ENCODE measurements at regions not wholly inside any gene's neighbourhood (a gene's known extent, or its start where the extent isn't known, plus 50 kb on each side); places are given as distances from the start of the nearest gene placed in this dataset.
"Not testable (repeated sequence)": the region's sequence is repeated elsewhere in the genome, so short reads cannot be mapped to it uniquely, and the experiment has no call there.

GRCh38 chr6:16832721-16833120 lies 71.5 kb upstream of the ATXN1 start:
- H3K27ac ChIP-seq (ENCODE audit: low read depth, low read length) = no peak overlapping the region
- no peaks in the 10 kb centered on the region for H3K36me3 ChIP-seq (ENCODE audit: control insufficient read depth, insufficient read depth, low read length)
- H3K9ac ChIP-seq (ENCODE audit: low read length) = no peak overlapping the region
- H3K4me3 ChIP-seq (ENCODE audit: low read length) = no peak overlapping the region
- no peaks in the 10 kb centered on the region for H3K27me3 ChIP-seq (ENCODE audit: control insufficient read depth, insufficient read depth, low read length)
- no peaks in the 10 kb centered on the region for H3K4me1 ChIP-seq (ENCODE audit: control insufficient read depth, insufficient read depth, low read length)

- Histone ChIP-seq H3K27ac (ENCODE audit: low read depth, low read length) (no peak overlapping the region), H3K4me3 (ENCODE audit: low read length) (no peak overlapping the region), H3K4me1 (ENCODE audit: control insufficient read depth, insufficient read depth, low read length) (no peaks in the 10 kb centered on the region), H3K9ac (ENCODE audit: low read length) (no peak overlapping the region), H3K27me3 (ENCODE audit: control insufficient read depth, insufficient read depth, low read length) (no peaks in the 10 kb centered on the region), H3K36me3 (ENCODE audit: control insufficient read depth, insufficient read depth, low read length) (no peaks in the 10 kb centered on the region)
Measured at GRCh38 chr6:16832043-16832567, 70.8 kb upstream of the ATXN1 start.

GRCh38 chr6:16831136-16831535 lies 69.9 kb upstream of the ATXN1 start:
- Histone ChIP-seq H3K27ac (ENCODE audit: low read depth, low read length) (no peak overlapping the region), H3K27me3 (ENCODE audit: control insufficient read depth, insufficient read depth, low read length) (no peaks in the 10 kb centered on the region), H3K4me1 (ENCODE audit: control insufficient read depth, insufficient read depth, low read length) (no peaks in the 10 kb centered on the region), H3K4me3 (ENCODE audit: low read length) (no peak overlapping the region), H3K9ac (ENCODE audit: low read length) (no peak overlapping the region), H3K36me3 (ENCODE audit: control insufficient read depth, insufficient read depth, low read length) (no peaks in the 10 kb centered on the region)

- no peaks in the 10 kb centered on the region for H3K4me1 ChIP-seq (ENCODE audit: control insufficient read depth, insufficient read depth, low read length)
- H3K27ac ChIP-seq (ENCODE audit: low read depth, low read length) = no peak overlapping the region
- H3K4me3 ChIP-seq (ENCODE audit: low read length) = no peak overlapping the region
- H3K36me3 ChIP-seq (ENCODE audit: control insufficient read depth, insufficient read depth, low read length) = no peaks in the 10 kb centered on the region
- no peaks in the 10 kb centered on the region for H3K27me3 ChIP-seq (ENCODE audit: control insufficient read depth, insufficient read depth, low read length)
- no peak overlapping the region for H3K9ac ChIP-seq (ENCODE audit: low read length)
Measured at GRCh38 chr6:16828058-16828457, 66.8 kb upstream of the ATXN1 start.

GRCh38 chr6:16827627-16828026 lies 66.4 kb upstream of the ATXN1 start:
- Histone ChIP-seq H3K27ac (ENCODE audit: low read depth, low read length) (no peak overlapping the region), H3K27me3 (ENCODE audit: control insufficient read depth, insufficient read depth, low read length) (no peaks in the 10 kb centered on the region), H3K9ac (ENCODE audit: low read length) (no peak overlapping the region), H3K4me3 (ENCODE audit: low read length) (no peak overlapping the region), H3K36me3 (ENCODE audit: control insufficient read depth, insufficient read depth, low read length) (no peaks in the 10 kb centered on the region), H3K4me1 (ENCODE audit: control insufficient read depth, insufficient read depth, low read length) (no peaks in the 10 kb centered on the region)

GRCh38 chr6:16825784-16826183 lies 64.5 kb upstream of the ATXN1 start:
- no peak overlapping the region for H3K4me3 ChIP-seq (ENCODE audit: low read length)
- H3K4me1 ChIP-seq (ENCODE audit: control insufficient read depth, insufficient read depth, low read length) = no peaks in the 10 kb centered on the region
- H3K27me3 ChIP-seq (ENCODE audit: control insufficient read depth, insufficient read depth, low read length) = no peaks in the 10 kb centered on the region
- no peak overlapping the region for H3K27ac ChIP-seq (ENCODE audit: low read depth, low read length)
- H3K9ac ChIP-seq (ENCODE audit: low read length) = no peak overlapping the region
- H3K36me3 ChIP-seq (ENCODE audit: control insufficient read depth, insufficient read depth, low read length) = no peaks in the 10 kb centered on the region

- Histone ChIP-seq H3K4me3 (ENCODE audit: low read length) (no peak overlapping the region), H3K36me3 (ENCODE audit: control insufficient read depth, insufficient read depth, low read length) (no peaks in the 10 kb centered on the region), H3K27ac (ENCODE audit: low read depth, low read length) (no peak overlapping the region)
Measured at GRCh38 chr6:16824845-16825685, 63.8 kb upstream of the ATXN1 start.

GRCh38 chr6:16823718-16824352 lies 62.6 kb upstream of the ATXN1 start:
- H3K36me3 ChIP-seq (ENCODE audit: control insufficient read depth, insufficient read depth, low read length) = no peaks in the 10 kb centered on the region
- no peak overlapping the region for H3K27ac ChIP-seq (ENCODE audit: low read depth, low read length)
- no peak overlapping the region for H3K9ac ChIP-seq (ENCODE audit: low read length)
- no peaks in the 10 kb centered on the region for H3K4me1 ChIP-seq (ENCODE audit: control insufficient read depth, insufficient read depth, low read length)
- H3K27me3 ChIP-seq (ENCODE audit: control insufficient read depth, insufficient read depth, low read length) = no peaks in the 10 kb centered on the region
- H3K4me3 ChIP-seq (ENCODE audit: low read length) = no peak overlapping the region

More at GRCh38 chr6:16824845-16825685, 63.8 kb upstream of the ATXN1 start:
- Histone ChIP-seq H3K9ac (ENCODE audit: low read length) (no peak overlapping the region), H3K27me3 (ENCODE audit: control insufficient read depth, insufficient read depth, low read length) (no peaks in the 10 kb centered on the region), H3K4me1 (ENCODE audit: control insufficient read depth, insufficient read depth, low read length) (no peaks in the 10 kb centered on the region)

GRCh38 chr6:16822975-16823717 lies 61.9 kb upstream of the ATXN1 start:
- H3K4me3 ChIP-seq (ENCODE audit: low read length) = no peak overlapping the region
- H3K9ac ChIP-seq (ENCODE audit: low read length) = no peak overlapping the region
- no peaks in the 10 kb centered on the region for H3K27me3 ChIP-seq (ENCODE audit: control insufficient read depth, insufficient read depth, low read length)
- no peak overlapping the region for H3K27ac ChIP-seq (ENCODE audit: low read depth, low read length)
- H3K4me1 ChIP-seq (ENCODE audit: control insufficient read depth, insufficient read depth, low read length) = no peaks in the 10 kb centered on the region
- no peaks in the 10 kb centered on the region for H3K36me3 ChIP-seq (ENCODE audit: control insufficient read depth, insufficient read depth, low read length)

- H3K4me1 ChIP-seq (ENCODE audit: control insufficient read depth, insufficient read depth, low read length) = no peaks in the 10 kb centered on the region
- H3K27me3 ChIP-seq (ENCODE audit: control insufficient read depth, insufficient read depth, low read length) = no peaks in the 10 kb centered on the region
- no peak overlapping the region for H3K4me3 ChIP-seq (ENCODE audit: low read length)
- no peak overlapping the region for H3K27ac ChIP-seq (ENCODE audit: low read depth, low read length)
- no peaks in the 10 kb centered on the region for H3K36me3 ChIP-seq (ENCODE audit: control insufficient read depth, insufficient read depth, low read length)
- H3K9ac ChIP-seq (ENCODE audit: low read length) = no peak overlapping the region
Measured at GRCh38 chr6:16822529-16822928, 61.3 kb upstream of the ATXN1 start.

GRCh38 chr6:16821834-16822264 lies 60.6 kb upstream of the ATXN1 start:
- Histone ChIP-seq H3K9ac (ENCODE audit: low read length) (no peak overlapping the region), H3K4me3 (ENCODE audit: low read length) (no peak overlapping the region), H3K36me3 (ENCODE audit: control insufficient read depth, insufficient read depth, low read length) (no peaks in the 10 kb centered on the region), H3K4me1 (ENCODE audit: control insufficient read depth, insufficient read depth, low read length) (no peaks in the 10 kb centered on the region), H3K27ac (ENCODE audit: low read depth, low read length) (no peak overlapping the region), H3K27me3 (ENCODE audit: control insufficient read depth, insufficient read depth, low read length) (no peaks in the 10 kb centered on the region)

- H3K27ac ChIP-seq (ENCODE audit: low read depth, low read length); H3K4me1 ChIP-seq (ENCODE audit: control insufficient read depth, insufficient read depth, low read length): not testable (repeated sequence)
Measured at GRCh38 chr6:16820262-16820661, 59.0 kb upstream of the ATXN1 start.

More at GRCh38 chr6:16820262-16820661, 59.0 kb upstream of the ATXN1 start:
- H3K27me3 ChIP-seq (ENCODE audit: control insufficient read depth, insufficient read depth, low read length); H3K4me3 ChIP-seq (ENCODE audit: low read length); H3K36me3 ChIP-seq (ENCODE audit: control insufficient read depth, insufficient read depth, low read length); H3K9ac ChIP-seq (ENCODE audit: low read length): not testable (repeated sequence)
